GM12865 (cell line): ENCODE measurements at regions not wholly inside any gene's neighbourhood (a gene's known extent, or its start where the extent isn't known, plus 50 kb on each side); places are given as distances from the start of the nearest gene placed in this dataset.

Source experiments
- DNase-seq: peaks from one replicate; pipeline ENCODE4 v3.0.0; 2010; ENCODE audit warnings: low read depth
- H3K4me3 ChIP-seq: 2 replicates; pipeline ENCODE4 v1.5.1; 2011; ENCODE audit warnings: mild to moderate bottlenecking, low read depth, low read length, control low read depth
- TF ChIP-seq, protein P1 (sequence below): IDR thresholded peaks from 2 replicates; pipeline ENCODE4 v1.5.1; 2011; ENCODE audit warnings: low read length, control low read depth, low read depth, inconsistent platforms; ENCODE audit not compliant: insufficient read depth; ENCODE audit errors: missing control alignments

- TF ChIP-seq, protein P1, sequence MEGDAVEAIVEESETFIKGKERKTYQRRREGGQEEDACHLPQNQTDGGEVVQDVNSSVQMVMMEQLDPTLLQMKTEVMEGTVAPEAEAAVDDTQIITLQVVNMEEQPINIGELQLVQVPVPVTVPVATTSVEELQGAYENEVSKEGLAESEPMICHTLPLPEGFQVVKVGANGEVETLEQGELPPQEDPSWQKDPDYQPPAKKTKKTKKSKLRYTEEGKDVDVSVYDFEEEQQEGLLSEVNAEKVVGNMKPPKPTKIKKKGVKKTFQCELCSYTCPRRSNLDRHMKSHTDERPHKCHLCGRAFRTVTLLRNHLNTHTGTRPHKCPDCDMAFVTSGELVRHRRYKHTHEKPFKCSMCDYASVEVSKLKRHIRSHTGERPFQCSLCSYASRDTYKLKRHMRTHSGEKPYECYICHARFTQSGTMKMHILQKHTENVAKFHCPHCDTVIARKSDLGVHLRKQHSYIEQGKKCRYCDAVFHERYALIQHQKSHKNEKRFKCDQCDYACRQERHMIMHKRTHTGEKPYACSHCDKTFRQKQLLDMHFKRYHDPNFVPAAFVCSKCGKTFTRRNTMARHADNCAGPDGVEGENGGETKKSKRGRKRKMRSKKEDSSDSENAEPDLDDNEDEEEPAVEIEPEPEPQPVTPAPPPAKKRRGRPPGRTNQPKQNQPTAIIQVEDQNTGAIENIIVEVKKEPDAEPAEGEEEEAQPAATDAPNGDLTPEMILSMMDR: no peak
- no peak overlapping the region for H3K4me3 ChIP-seq
- no peak for DNase-seq
Observed at GRCh38 chr17:63033142-63033541, 67.1 kb downstream of the TANC2 start.

DNA sequence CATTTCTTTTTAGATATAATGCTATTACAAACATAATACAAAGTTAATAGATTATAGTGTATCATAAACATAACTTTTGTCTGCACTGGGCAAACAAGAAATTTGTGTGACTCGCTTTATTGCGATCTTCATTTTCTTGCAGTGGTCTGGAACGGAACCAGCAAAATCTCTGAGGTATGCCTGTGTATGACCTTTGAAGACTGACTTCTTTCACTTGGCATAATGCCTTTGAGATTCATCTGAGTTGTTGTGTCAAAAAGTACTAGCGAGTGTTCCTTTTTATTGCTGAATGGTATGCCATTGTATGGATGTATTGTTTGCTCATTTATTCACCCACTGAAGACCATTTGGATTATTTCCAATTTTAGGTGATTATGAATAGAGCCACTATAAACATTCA is 69.2 kb downstream of the TANC2 start:
- TF ChIP-seq, protein P1: no peak
- DNase-seq: no peak
- H3K4me3 ChIP-seq: no peak overlapping the region

DNA sequence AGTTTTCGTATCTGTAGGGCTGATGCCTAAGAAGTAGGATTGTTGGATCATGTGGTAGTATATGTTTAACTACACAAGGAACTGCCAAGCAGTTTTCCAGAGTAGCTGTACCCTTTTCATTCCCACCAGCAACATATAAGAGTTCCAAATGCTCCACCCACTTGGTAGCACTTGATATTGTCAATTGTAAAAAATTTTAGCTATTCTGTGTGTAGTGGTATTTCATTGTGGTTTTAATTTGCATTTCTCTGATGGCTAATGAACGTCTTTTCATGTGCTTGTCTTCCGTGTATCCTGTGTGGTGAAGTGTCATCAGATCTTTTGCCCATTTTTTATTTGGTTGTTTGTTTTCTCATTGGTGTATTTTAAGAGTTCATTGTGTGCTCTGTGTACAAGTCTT is 69.7 kb downstream of the TANC2 start:
- TF ChIP-seq, protein P1: no peak
- H3K4me3 ChIP-seq: no peak overlapping the region
- no peak for DNase-seq

- TF ChIP-seq, protein P1: no peak
- no peak overlapping the region for H3K4me3 ChIP-seq
- DNase-seq: no peak
Observed at GRCh38 chr17:63039342-63039741, 73.3 kb downstream of the TANC2 start.

GRCh38 chr17:63039899-63040602 is 74.0 kb downstream of the TANC2 start:
- peak; percentile 31 for DNase-seq
- no peak overlapping the region for H3K4me3 ChIP-seq
- TF ChIP-seq, protein P1: no peak

DNA sequence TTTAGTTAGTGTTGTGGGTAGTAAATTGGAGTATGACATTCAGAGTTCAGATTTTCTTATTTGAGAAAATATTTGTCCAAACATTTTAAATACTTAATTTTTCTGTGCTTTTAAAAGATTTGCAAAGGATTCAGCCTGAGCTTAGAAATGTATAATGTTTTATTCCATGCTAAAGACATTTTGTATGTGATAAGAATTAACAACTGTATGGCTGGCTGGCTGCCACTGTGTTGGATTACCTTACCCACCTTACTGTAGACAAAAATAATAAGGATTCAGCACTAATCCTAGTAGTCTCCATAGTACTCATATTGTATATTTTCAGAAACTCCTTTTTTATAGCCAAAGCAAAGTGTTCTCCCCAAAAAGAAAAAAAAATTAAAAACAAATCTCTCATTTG is 74.8 kb downstream of the TANC2 start:
- TF ChIP-seq, protein P1: no peak
- H3K4me3 ChIP-seq: no peak overlapping the region
- no peak for DNase-seq

- no peak overlapping the region for H3K4me3 ChIP-seq
- TF ChIP-seq, protein P1: no peak
- DNase-seq: no peak
Observed at GRCh38 chr17:63041251-63041650, 75.2 kb downstream of the TANC2 start.
